B cell (primary cell): ENCODE measurements at regions not wholly inside any gene's neighbourhood (a gene's known extent, or its start where the extent isn't known, plus 50 kb on each side); places are given as distances from the start of the nearest gene placed in this dataset. TPM values are rescaled to one million over a fixed set of nuclear protein-coding genes. Genes with fewer than 3 reads are reported as not detected.
"Not testable (repeated sequence)": the region's sequence is repeated elsewhere in the genome, so short reads cannot be mapped to it uniquely, and the experiment has no call there.

Experiments
- ATAC-seq: fragments of 200-7000 bp; cut with Tn5 transposase; one replicate; pipeline ENCODE4 v1.10.0; 2021; ENCODE audit warnings: low read depth, mild to moderate bottlenecking, moderate number of reproducible peaks, moderate library complexity
- CTCF ChIA-PET: fragments of 350-600 bp; sonication (Branson Sonifier 250); formaldehyde crosslinking; loops from one replicate; lab custom pipeline; 2021; ENCODE audit warnings: antibody characterized with exemption, inconsistent platforms; lab: Charles Lee
- POLR2A ChIA-PET: fragments of 350-600 bp; sonication (Branson Sonifier 250); formaldehyde crosslinking; loops from one replicate; lab custom pipeline; 2021; ENCODE audit warnings: antibody characterized with exemption; lab: Charles Lee
- DNase-seq: peaks from one replicate; pipeline ENCODE4 v3.0.0; 2013
- H2AFZ ChIP-seq: 2 replicates; pipeline ENCODE4 v1.6.1; 2012; ENCODE audit warnings: mild to moderate bottlenecking, low read depth, low read length; ENCODE audit not compliant: insufficient read depth, poor library complexity, severe bottlenecking
- H3K27ac ChIP-seq, 2 donors: 1 replicate in 1 of 2; 2 replicates in 1 of 2; pipeline ENCODE4 v1.5.1; 2012 to 2013; ENCODE audit warnings: low read length in 2 of 2, mild to moderate bottlenecking in 2 of 2, moderate library complexity in 1 of 2
- H3K27me3 ChIP-seq, 4 experiments: fragments of 200-600 bp in 1 of 4; sonication (generic) in 1 of 4; replicated peaks in 1 of 4; 1 replicate in 2 of 4; 2 replicates in 2 of 4; pipeline versions ENCODE4 v1.6.1 to v1.7.0; 2013 to 2016; ENCODE audit warnings: low read length in 3 of 4, mild to moderate bottlenecking in 2 of 4, mixed read lengths in 1 of 4, moderate library complexity in 1 of 4; ENCODE audit not compliant: insufficient read depth in 4 of 4, control insufficient read depth in 3 of 4; ENCODE audit errors: control extremely low read depth in 1 of 4
- H3K36me3 ChIP-seq, 2 experiments: replicated peaks in 1 of 2; 1 replicate in 1 of 2; 2 replicates in 1 of 2; pipeline versions ENCODE4 v1.6.1 to v1.7.1; 2013; ENCODE audit warnings: low read length in 1 of 2; ENCODE audit not compliant: insufficient read depth in 2 of 2, control insufficient read depth in 1 of 2; ENCODE audit errors: control extremely low read depth in 1 of 2, extremely low read depth in 1 of 2
- H3K4me1 ChIP-seq, 2 donors: fragments of 200-600 bp in 1 of 2; sonication (generic) in 1 of 2; 1 replicate in 1 of 2; 2 replicates in 1 of 2; pipeline versions ENCODE4 v1.5.1 to v1.6.1; 2013 to 2017; ENCODE audit warnings: low read length in 2 of 2; ENCODE audit not compliant: control insufficient read depth in 2 of 2, insufficient read depth in 2 of 2
- H3K4me2 ChIP-seq: replicated peaks from 2 replicates; pipeline ENCODE3; 2012; ENCODE audit warnings: mild to moderate bottlenecking, low read depth, low read length; ENCODE audit not compliant: poor library complexity, severe bottlenecking
- H3K4me3 ChIP-seq, 5 experiments: fragments of 200-600 bp in 1 of 5; sonication (generic) in 1 of 5; 1 replicate in 3 of 5; 2 replicates in 2 of 5; pipeline versions ENCODE4 v1.5.1 to v1.7.0; 2011 to 2016; ENCODE audit warnings: low read length in 4 of 5, mild to moderate bottlenecking in 4 of 5, low read depth in 2 of 5, control low read depth in 1 of 5, moderate library complexity in 1 of 5; ENCODE audit not compliant: insufficient read depth in 1 of 5; ENCODE audit errors: control extremely low read depth in 1 of 5, extremely low read depth in 1 of 5
- H3K79me2 ChIP-seq: fragments of 200-600 bp; sonication (generic); one replicate; pipeline ENCODE4 v1.6.0; 2016; ENCODE audit warnings: low read length; ENCODE audit not compliant: control insufficient read depth, insufficient read depth
- H3K9ac ChIP-seq: fragments of 200-600 bp; sonication (generic); 2 replicates; pipeline ENCODE4 v1.6.1; 2017; ENCODE audit warnings: mild to moderate bottlenecking, low read length, moderate library complexity
- H3K9me3 ChIP-seq, 3 donors: one replicate each; pipeline versions ENCODE4 v1.6.1 to v1.7.1; 2013; ENCODE audit warnings: low read length in 2 of 3; ENCODE audit not compliant: control insufficient read depth in 2 of 3, insufficient read depth in 1 of 3; ENCODE audit errors: control extremely low read depth in 1 of 3
- H4K20me1 ChIP-seq: 2 replicates; pipeline ENCODE4 v1.6.0; 2012; ENCODE audit warnings: mild to moderate bottlenecking, low read length; ENCODE audit not compliant: insufficient read depth, control insufficient read depth, poor library complexity, severe bottlenecking
- H3K27ac Mint-ChIP-seq: one replicate; pipeline ENCODE4 v1.8.0; 2021; ENCODE audit warnings: mixed read lengths
- H3K27me3 Mint-ChIP-seq: one replicate; pipeline ENCODE4 v1.8.0; 2021; ENCODE audit warnings: mixed read lengths
- H3K4me1 Mint-ChIP-seq: one replicate; pipeline ENCODE4 v1.8.0; 2021; ENCODE audit warnings: mixed read lengths
- H3K4me3 Mint-ChIP-seq: one replicate; pipeline ENCODE4 v1.8.0; 2021; ENCODE audit warnings: mixed read lengths
- H3K9me3 Mint-ChIP-seq: one replicate; pipeline ENCODE4 v1.8.0; 2022; ENCODE audit warnings: mixed read lengths; ENCODE audit not compliant: insufficient read depth
- WGBS: methylation state at CpG from one replicate; pipeline ENCODE4 v1.1.5; 2013; ENCODE audit warnings: missing lambda C conversion rate; ENCODE audit not compliant: insufficient coverage; 5-methylcytosine and 5-hydroxymethylcytosine counted together
- intact Hi-C: fragments of 100-400 bp; cut with micrococcal nuclease; formaldehyde crosslinking; loops from one replicate; pipeline ENCODE4 v1.10.0; 2022
- small RNA-seq: library from RNA; depleted of rRNA; stranded (forward); fragments of <200 nt; gene quantifications from one replicate; pipeline ENCODE3, GENCODE V24; 2012; ENCODE audit warnings: low replicate concordance, low read depth; ENCODE audit not compliant: insufficient read length

GRCh38 chr1:223897097-223897496, 51.4 kb upstream of the TP53BP2 start:
- H3K4me1 ChIP-seq, H3K36me3 ChIP-seq, H4K20me1 ChIP-seq, H3K27me3 ChIP-seq, H3K4me3 Mint-ChIP-seq, CTCF ChIA-PET, H3K9ac ChIP-seq, H3K79me2 ChIP-seq, POLR2A ChIA-PET, H3K27me3 Mint-ChIP-seq, H3K27ac ChIP-seq, ATAC-seq, H2AFZ ChIP-seq, H3K4me2 ChIP-seq, intact Hi-C loops, DNase-seq, H3K9me3 Mint-ChIP-seq, H3K4me3 ChIP-seq, H3K27ac Mint-ChIP-seq, H3K9me3 ChIP-seq, H3K4me1 Mint-ChIP-seq: not testable (repeated sequence)
- no CpG with 5 or more reads among the region's 4 CpGs for WGBS

GRCh38 chr1:223895950-223896349, 50.2 kb upstream of the TP53BP2 start:
- WGBS: no CpG with 5 or more reads among the region's 7 CpGs
- H3K4me1 ChIP-seq, H3K4me2 ChIP-seq, H3K27ac ChIP-seq, ATAC-seq, H3K9me3 ChIP-seq, H3K4me3 Mint-ChIP-seq, H3K27me3 Mint-ChIP-seq, H3K9me3 Mint-ChIP-seq, H3K4me3 ChIP-seq, DNase-seq, CTCF ChIA-PET, H3K9ac ChIP-seq, H3K27ac Mint-ChIP-seq, POLR2A ChIA-PET, H3K27me3 ChIP-seq, H3K79me2 ChIP-seq, H3K4me1 Mint-ChIP-seq, intact Hi-C loops, H2AFZ ChIP-seq, H4K20me1 ChIP-seq, H3K36me3 ChIP-seq: not testable (repeated sequence)

Small RNA genes in the stretch of these regions (small RNA-seq; reads per million reads assigned to genes)
- gene RNU6-1319P: not detected
